WI38 (cell line): ENCODE measurements at regions not wholly inside any gene's neighbourhood (a gene's known extent, or its start where the extent isn't known, plus 50 kb on each side); places are given as distances from the start of the nearest gene placed in this dataset.

ENCODE experiments used
- H3K4me3 ChIP-seq: 2 replicates; pipeline ENCODE4 v1.5.1; 2011; ENCODE audit warnings: low read depth, mild to moderate bottlenecking, control low read depth, low read length
- CTCF ChIP-seq: IDR thresholded peaks from 2 replicates; pipeline ENCODE4 v1.5.1; 2012; ENCODE audit warnings: low read depth, mild to moderate bottlenecking, control low read depth, low read length

- H3K4me3 ChIP-seq, result no peak overlapping the region
- no peak for TF ChIP-seq CTCF
These were observed 339.1 kb downstream of the ZNF536 start for GRCh38 chr19:30711296-30711695.

- no peak for TF ChIP-seq CTCF
- no peak overlapping the region for H3K4me3 ChIP-seq
These were observed 338.5 kb downstream of the ZNF536 start for GRCh38 chr19:30710721-30711120.

GRCh38 chr19:30708416-30709178 is 336.4 kb downstream of the ZNF536 start:
- TF ChIP-seq CTCF, result no peak
- no peak overlapping the region for H3K4me3 ChIP-seq

GRCh38 chr19:30704771-30705330 is 332.7 kb downstream of the ZNF536 start:
- TF ChIP-seq CTCF, result no peak
- H3K4me3 ChIP-seq, result no peak overlapping the region

GRCh38 chr19:30703645-30704044 is 331.5 kb downstream of the ZNF536 start:
- TF ChIP-seq CTCF, result no peak

GRCh38 chr19:30701178-30701577 is 329.0 kb downstream of the ZNF536 start:
- TF ChIP-seq CTCF, result no peak
- H3K4me3 ChIP-seq, result no peak overlapping the region

More at GRCh38 chr19:30703645-30704044, 331.5 kb downstream of the ZNF536 start:
- H3K4me3 ChIP-seq, result no peak overlapping the region

GRCh38 chr19:30699871-30700280 is 327.7 kb downstream of the ZNF536 start:
- H3K4me3 ChIP-seq, result no peak overlapping the region
- TF ChIP-seq CTCF, result no peak
